H54 (cell line): ENCODE measurements at regions not wholly inside any gene's neighbourhood (a gene's known extent, or its start where the extent isn't known, plus 50 kb on each side); places are given as distances from the start of the nearest gene placed in this dataset.

Experiments
- DNase-seq: peaks from one replicate; pipeline ENCODE4 v3.0.0; 2011; ENCODE audit warnings: low spot score, mixed read lengths; ENCODE audit not compliant: insufficient read length
- FAIRE-seq: peaks from 3 replicates; lab custom pipeline; 2011; peaks lifted over from hg19 to GRCh38; lab: Jason Lieb, UNC
- POLR2A ChIP-seq: IDR thresholded peaks from 2 replicates; pipeline ENCODE4 v1.6.1; 2011; ENCODE audit warnings: low read depth, mild to moderate bottlenecking, low read length

DNA sequence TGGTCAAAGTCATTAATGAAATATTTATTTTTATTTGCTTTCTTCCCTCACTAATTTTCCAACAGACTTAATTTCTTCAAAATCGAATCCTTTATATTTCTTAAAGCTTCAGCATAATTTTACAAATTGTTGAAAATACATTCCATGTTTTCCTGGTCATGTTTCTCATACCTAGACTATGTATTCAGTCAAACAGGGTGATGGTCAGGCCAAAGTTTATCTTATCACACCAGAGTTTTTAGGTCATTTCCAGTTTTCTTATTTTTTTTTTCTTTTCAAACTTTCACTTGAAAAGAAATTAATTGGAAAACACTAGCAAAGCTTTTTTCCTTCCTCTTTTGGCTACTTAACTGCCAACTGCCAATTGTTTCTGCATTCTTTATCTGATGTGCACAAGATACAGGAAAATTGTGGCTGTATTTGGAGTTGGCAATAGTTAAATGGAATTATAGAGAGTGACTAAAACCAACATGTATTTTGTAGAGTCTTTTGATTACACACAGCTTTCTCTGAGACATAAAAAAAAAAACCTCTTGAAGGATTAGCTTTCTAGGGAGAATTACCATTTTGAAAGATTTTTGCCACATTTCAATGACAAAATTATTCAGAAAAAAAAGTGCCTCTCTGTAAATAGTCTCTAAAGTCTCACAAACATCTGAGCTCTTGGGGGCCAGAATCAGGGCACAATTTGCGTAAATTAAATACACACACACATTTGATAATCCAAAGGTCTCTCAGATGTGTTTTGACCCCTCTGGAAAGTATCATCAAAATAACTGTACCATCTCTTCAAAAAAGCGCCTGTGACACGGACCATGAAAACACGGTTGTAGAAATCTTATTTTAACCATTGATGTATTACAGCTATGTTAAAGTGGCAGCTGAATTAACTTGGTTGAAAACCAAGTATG is 603.2 kb upstream of the KCNMB2 start:
- FAIRE-seq = no peak
- no peak for TF ChIP-seq POLR2A

DNA sequence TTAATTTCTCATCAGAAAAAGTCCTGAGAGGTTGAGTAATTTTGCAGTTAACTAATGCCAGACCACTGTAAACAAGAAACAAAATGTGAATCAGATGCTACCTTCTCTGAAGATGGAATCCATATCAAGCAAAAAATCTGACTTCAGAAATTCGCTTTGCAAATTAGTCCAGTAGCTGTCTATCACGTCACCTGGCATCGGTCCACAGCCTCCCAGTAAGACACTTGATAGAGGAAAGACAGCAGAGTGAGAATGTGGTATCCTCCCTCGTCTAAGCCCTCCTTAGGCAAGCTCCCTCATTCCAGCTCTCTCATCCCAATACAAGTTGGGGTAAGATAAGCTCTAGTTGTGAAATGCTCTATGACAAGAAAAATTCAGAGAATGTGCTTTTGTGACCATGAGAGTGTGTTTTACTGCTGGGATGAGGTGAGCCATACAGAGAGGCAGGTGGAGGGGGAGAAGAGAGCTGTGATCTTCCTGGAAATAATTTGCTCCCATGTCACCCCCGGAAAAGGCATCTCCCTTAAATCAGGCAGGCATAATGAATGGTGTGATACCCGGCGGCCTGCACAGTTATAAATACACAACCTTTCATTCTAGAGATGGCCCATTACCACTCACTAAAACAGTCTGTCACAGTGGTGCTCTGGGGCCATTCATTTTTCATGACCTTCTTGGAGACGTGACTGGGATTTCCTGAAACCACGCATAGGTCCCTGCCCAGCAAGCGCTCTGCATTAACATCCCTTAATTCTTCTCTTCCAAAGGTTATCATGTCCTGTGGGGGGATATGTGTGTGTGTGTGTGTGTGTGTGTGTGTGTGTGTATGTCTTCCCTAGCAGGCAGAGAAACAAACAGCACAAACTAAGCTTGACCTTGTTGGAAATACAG is 602.0 kb upstream of the KCNMB2 start:
- DNase-seq (no peak), FAIRE-seq (peak; percentile 53)
- no peak for TF ChIP-seq POLR2A

More for the DNA sequence above, 603.2 kb upstream of the KCNMB2 start:
- DNase-seq = no peak

DNA sequence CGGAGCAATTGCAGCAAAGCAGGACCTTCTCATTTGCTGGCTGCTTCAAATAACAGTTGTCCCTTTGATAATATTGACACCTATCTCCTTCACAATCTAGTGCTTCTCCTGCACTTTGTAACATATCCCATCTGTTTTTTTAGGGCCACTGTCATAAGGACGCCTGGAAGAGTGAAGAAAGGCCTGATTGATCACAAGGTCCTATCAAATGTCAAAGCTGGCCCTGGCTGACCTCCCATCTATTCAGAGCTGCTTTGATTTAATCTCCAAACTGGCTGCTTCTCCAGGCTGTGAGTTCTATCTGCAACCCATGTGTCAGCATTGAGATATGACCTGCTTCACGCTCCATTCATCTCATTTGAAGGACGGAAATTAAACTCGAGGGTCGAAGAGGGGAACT is 601.2 kb upstream of the KCNMB2 start:
- no peak for TF ChIP-seq POLR2A

DNA sequence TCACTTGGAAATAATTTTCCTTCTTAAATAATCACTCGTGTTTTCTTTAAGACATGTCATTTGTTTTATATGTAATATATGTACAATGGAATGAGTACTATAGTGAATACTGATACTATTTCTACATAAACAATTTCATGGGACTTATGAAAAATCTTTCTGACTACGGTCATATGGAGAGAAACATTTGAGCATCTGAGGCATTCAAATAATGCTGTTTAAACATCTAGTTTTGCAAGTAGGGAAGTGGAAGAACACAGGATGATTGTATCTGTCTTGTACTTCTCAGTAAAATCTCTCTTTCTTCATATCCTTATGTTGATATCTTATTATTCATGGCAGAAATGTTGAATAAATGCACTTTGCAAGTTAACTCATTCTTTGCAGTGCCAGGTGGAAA is 599.5 kb upstream of the KCNMB2 start:
- no peak for DNase-seq
- no peak for TF ChIP-seq POLR2A
- FAIRE-seq = no peak

More for the DNA sequence above, 601.2 kb upstream of the KCNMB2 start:
- DNase-seq (no peak), FAIRE-seq (peak; percentile 6)

DNA sequence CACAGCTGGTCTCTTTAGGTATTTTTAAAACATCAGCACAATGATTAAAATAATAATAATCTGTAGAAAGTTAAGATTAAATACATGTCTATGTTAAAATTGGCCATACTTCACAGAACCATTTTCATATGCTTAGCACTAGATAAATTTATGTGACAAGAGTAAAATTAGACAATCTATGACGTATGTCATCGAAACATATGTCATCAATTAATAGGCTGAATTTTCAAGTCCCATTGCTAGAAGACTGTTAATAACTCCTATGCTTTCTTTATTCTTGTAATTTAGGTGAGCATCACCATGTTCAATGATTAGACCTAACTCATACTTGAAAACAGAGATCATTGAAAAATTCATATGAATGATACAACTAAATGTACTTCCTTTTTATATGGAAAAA is 593.3 kb upstream of the KCNMB2 start:
- TF ChIP-seq POLR2A = no peak
- DNase-seq (no peak), FAIRE-seq (no peak)

DNA sequence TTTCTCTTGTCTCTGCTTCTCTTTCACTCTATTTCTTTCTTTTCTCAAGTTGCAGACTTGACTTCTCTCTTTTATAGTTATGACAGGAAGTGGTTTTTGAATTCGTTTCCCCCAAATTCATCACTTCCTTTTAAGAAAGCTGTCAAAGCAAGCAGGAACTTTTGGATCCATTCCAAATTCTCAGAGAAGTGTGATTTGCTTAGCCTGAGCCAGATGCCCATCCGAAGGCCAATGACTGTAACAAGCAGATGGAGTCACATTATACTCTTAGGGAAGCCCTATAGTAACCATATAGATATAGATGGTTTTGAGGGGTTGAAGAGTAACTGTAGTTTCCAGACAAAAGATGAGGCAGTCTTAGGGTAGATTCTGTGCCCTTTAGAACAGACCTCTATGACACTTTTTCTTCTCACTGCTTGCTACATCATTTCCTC is 592.0 kb upstream of the KCNMB2 start:
- FAIRE-seq = peak; percentile 20
- TF ChIP-seq POLR2A = no peak
- no peak for DNase-seq

DNA sequence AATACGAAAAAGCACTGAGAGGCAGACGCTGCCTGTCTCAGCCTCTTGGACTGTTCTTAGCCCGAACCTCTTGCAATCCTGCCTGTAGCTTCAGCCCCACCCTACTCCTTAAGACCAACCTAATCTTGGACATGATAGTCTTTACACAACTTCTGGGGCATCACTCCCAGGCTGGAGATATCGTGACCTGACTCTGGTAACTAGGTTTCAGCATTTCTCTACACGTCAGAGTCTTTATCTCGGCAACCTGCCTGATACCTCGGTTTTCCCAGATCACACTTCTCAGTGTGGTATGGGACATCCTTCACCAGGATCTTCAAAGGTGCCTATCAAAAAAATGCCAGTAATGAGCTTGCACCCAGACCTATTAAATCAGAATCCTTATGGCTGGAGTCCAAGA is 590.2 kb upstream of the KCNMB2 start:
- no peak for DNase-seq
- no peak for FAIRE-seq
- TF ChIP-seq POLR2A = no peak

DNA sequence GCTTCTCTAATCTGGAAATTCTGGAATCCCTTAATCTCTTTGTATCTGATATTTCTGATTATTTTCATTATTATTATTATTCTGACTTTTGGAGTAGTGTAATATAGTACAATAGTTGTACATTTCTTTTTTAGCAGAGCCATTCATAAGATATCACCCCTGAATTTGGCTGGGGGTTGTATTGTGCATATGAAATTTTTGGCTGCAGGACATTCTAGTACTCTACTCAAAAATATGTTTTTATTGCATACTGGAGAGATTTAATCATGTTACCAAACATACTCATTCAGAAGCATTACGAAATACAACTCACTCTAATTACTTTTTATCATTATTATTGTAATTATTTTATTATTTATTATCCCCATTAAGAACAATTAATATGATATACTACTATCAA is 589.7 kb upstream of the KCNMB2 start:
- DNase-seq = no peak
- no peak for FAIRE-seq
- TF ChIP-seq POLR2A = no peak

DNA sequence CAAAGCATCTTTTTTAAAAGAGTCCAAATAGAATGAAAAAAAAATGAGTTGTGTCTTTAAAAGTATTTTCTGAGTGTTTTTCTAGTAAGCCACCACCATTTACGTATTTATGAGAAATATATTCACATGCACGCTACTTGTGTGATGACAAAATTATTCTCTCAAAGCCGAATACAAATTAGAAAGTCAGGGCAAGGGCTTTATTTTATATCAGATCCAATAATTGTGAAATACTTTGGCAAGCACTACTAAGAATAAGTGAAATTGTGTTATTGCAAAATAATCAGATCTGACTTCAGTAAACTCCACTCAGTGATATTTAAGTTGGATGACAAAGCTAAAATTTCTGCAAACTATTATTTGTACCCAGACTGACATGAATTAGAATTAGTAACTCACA is 589.3 kb upstream of the KCNMB2 start:
- no peak for DNase-seq
- no peak for TF ChIP-seq POLR2A

DNA sequence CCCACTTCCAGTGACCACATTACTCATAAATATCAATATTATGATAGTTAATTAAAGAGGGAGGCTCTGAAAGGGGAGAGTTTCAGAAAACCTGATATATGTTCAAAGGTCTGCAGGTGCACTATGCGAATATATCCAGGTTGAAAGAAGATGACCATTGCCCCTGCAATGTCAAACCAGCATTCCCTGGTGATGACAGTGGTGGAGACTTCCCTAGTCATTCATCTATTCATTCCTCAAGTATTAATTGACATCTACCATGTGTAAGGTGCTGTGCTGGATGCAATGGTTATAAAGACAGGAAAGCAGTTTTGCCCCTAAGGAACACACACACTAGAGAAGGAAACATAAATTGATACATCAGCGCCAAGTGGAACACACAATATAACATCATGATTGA is 588.3 kb upstream of the KCNMB2 start:
- no peak for TF ChIP-seq POLR2A
- DNase-seq (no peak), FAIRE-seq (no peak)

More for the DNA sequence above, 589.3 kb upstream of the KCNMB2 start:
- FAIRE-seq = no peak

DNA sequence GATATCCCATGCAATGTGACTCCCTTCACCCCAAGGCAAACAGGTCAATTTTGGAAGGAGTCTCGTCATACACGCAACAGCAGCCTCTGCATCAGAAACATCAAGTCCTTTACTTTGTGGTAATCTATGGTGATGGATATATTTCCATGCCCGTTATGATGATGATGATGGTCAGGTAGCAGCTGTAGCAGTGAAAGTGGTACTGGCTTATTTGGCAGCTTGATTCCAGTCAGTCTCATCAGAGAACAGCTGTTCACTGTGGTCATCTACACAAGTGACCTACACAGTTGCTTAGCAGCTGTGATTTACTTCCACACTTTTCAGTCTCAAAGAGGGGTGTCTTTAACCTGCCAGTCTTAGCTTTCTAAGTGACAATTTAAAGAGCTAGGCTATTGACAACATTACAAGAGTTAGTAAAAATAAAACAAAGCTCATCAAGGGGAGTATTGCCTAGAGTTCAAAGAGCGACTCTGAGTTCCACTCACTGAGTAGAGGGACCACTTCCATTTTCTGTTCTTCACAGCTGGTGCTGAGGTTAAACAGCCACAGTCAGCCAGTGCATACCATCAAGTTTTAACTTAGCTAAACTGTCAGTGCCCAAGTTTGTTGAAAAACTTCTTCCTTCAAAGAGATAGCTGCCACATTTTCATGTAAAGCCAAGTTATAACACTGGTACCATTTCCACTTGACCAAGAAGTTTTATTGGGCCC is 587.4 kb upstream of the KCNMB2 start:
- no peak for FAIRE-seq
- no peak for DNase-seq
- TF ChIP-seq POLR2A = no peak

DNA sequence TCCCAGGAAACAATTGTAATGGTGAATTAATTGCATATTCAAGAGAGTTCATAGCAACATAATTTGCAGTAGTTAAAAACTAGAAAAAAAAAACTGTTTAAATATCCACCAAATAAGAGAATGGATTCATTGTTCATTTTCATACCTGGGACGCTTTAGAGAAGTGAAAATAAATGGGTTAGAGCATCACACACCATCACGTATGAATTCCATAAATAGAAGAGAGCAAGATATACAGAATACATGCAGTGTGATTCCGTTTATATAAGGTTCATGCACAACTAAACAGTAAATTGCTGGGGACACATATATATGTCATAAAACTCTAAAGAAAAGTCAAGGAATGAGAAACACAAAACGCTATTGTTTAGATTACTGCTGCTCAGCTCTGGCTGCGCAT is 577.0 kb upstream of the KCNMB2 start:
- TF ChIP-seq POLR2A = no peak
- no peak for DNase-seq
- no peak for FAIRE-seq

DNA sequence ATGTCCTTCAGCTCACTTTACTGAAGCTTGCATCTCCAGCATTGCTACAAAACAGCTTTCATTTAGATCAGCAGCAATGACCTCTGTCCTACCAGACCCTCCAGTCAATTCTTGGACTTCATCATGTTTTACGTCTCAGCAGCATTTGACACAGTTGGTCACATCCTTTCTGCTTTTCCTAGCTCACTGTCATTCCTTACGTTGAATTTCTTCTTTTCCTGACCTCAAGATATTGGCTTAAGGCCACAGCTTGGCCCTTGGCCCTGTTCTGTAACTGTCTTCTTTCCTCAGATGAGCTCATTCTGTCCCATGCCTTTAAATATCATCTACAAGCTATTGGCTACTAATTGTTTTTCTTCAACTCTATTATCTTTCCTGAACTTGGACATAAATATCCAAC is 576.2 kb upstream of the KCNMB2 start:
- DNase-seq (no peak), FAIRE-seq (peak; percentile 41)
- TF ChIP-seq POLR2A = no peak
